SK-N-SH (cell line): ENCODE measurements at regions not wholly inside any gene's neighbourhood (a gene's known extent, or its start where the extent isn't known, plus 50 kb on each side); places are given as distances from the start of the nearest gene placed in this dataset.

Source experiments
- CHD2 ChIP-seq: fragments of 150-350 bp; IDR thresholded peaks from 2 replicates; pipeline ENCODE4 v1.6.1; 2018; ENCODE audit warnings: low read length; ENCODE audit not compliant: partially characterized antibody
- EP300 ChIP-seq, 2 experiments: IDR thresholded peaks; 2 replicates each; pipeline versions ENCODE4 v1.4.0 to v1.6.1; 2012; ENCODE audit warnings: borderline replicate concordance in 1 of 2, low read depth in 1 of 2, low read length in 1 of 2
- POLR2AphosphoS5 ChIP-seq: IDR thresholded peaks from 2 replicates; pipeline ENCODE4 v1.6.1; 2012; ENCODE audit warnings: low read depth, low read length
- SIN3A ChIP-seq: IDR thresholded peaks from 2 replicates; pipeline ENCODE4 v1.6.1; 2012; ENCODE audit warnings: low read depth, mild to moderate bottlenecking, low read length, moderate library complexity, borderline replicate concordance
- TF ChIP-seq, protein P1 (sequence below): IDR thresholded peaks from 2 replicates; pipeline ENCODE4 v1.4.0; 2012; ENCODE audit warnings: low read depth
- TF ChIP-seq, protein P2 (sequence below): fragments of 200-600 bp; sonication (generic); IDR thresholded peaks from 2 replicates; pipeline ENCODE4 v1.6.1; 2017; ENCODE audit warnings: antibody characterized with exemption, mild to moderate bottlenecking, moderate library complexity
- TF ChIP-seq, protein P3 (sequence below): IDR thresholded peaks from 2 replicates; pipeline ENCODE4; 2012
- TF ChIP-seq, protein P4 (sequence below): fragments of 150-350 bp; IDR thresholded peaks from 2 replicates; pipeline ENCODE4 v1.6.1; 2017; ENCODE audit warnings: antibody characterized with exemption, low read length, low read depth, borderline replicate concordance

DNA sequence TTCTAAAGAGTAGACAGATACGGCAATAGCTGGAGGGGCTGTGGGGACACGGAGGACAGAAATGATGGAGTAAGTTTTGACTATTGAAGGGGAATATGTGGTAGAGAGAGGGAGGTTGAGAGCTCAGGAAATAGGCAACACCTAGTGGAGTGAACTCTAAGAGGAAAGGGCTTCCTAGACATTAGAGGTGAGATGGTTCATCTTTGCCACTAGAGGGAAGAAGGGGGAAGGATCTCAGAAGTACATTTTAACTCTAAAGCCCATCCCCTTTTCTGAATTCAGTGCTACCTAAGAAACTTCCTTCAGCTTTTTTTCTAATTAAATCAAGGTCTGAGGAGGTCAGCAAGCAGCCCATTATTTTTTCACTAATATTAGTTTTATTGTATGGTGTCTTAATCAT lies 689.4 kb upstream of the MAP3K7 start:
- TF ChIP-seq SIN3A, result no peak
- TF ChIP-seq, protein P1, sequence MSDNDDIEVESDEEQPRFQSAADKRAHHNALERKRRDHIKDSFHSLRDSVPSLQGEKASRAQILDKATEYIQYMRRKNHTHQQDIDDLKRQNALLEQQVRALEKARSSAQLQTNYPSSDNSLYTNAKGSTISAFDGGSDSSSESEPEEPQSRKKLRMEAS, result no peak
- TF ChIP-seq, protein P2, sequence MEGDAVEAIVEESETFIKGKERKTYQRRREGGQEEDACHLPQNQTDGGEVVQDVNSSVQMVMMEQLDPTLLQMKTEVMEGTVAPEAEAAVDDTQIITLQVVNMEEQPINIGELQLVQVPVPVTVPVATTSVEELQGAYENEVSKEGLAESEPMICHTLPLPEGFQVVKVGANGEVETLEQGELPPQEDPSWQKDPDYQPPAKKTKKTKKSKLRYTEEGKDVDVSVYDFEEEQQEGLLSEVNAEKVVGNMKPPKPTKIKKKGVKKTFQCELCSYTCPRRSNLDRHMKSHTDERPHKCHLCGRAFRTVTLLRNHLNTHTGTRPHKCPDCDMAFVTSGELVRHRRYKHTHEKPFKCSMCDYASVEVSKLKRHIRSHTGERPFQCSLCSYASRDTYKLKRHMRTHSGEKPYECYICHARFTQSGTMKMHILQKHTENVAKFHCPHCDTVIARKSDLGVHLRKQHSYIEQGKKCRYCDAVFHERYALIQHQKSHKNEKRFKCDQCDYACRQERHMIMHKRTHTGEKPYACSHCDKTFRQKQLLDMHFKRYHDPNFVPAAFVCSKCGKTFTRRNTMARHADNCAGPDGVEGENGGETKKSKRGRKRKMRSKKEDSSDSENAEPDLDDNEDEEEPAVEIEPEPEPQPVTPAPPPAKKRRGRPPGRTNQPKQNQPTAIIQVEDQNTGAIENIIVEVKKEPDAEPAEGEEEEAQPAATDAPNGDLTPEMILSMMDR, result peak; percentile 52
- TF ChIP-seq CHD2, result no peak
- no peak for TF ChIP-seq POLR2AphosphoS5
- TF ChIP-seq EP300 (IDR thresholded peaks at IDR 0.05; ENCODE audit: borderline replicate concordance in 1 of 2, low read depth in 1 of 2, low read length in 1 of 2), result no peak
- TF ChIP-seq, protein P3, sequence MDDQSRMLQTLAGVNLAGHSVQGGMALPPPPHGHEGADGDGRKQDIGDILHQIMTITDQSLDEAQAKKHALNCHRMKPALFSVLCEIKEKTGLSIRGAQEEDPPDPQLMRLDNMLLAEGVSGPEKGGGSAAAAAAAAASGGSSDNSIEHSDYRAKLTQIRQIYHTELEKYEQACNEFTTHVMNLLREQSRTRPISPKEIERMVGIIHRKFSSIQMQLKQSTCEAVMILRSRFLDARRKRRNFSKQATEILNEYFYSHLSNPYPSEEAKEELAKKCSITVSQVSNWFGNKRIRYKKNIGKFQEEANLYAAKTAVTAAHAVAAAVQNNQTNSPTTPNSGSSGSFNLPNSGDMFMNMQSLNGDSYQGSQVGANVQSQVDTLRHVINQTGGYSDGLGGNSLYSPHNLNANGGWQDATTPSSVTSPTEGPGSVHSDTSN, result no peak
- TF ChIP-seq, protein P4, sequence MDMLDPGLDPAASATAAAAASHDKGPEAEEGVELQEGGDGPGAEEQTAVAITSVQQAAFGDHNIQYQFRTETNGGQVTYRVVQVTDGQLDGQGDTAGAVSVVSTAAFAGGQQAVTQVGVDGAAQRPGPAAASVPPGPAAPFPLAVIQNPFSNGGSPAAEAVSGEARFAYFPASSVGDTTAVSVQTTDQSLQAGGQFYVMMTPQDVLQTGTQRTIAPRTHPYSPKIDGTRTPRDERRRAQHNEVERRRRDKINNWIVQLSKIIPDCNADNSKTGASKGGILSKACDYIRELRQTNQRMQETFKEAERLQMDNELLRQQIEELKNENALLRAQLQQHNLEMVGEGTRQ, result no peak
